Activated naive CD8-positive, alpha-beta T cell (primary cell): ENCODE measurements at regions not wholly inside any gene's neighbourhood (a gene's known extent, or its start where the extent isn't known, plus 50 kb on each side); places are given as distances from the start of the nearest gene placed in this dataset.
"Not testable (repeated sequence)": the region's sequence is repeated elsewhere in the genome, so short reads cannot be mapped to it uniquely, and the experiment has no call there.

Source experiments
- H3K27ac Mint-ChIP-seq: one replicate; pipeline ENCODE4 v1.8.0; 2021; ENCODE audit warnings: mixed read lengths
- H3K27me3 Mint-ChIP-seq: one replicate; pipeline ENCODE4 v1.8.0; 2021; ENCODE audit warnings: mixed read lengths
- H3K36me3 Mint-ChIP-seq: one replicate; pipeline ENCODE4 v1.8.0; 2021; ENCODE audit warnings: mixed read lengths
- H3K4me1 Mint-ChIP-seq: one replicate; pipeline ENCODE4 v1.8.0; 2021; ENCODE audit warnings: low read depth, mixed read lengths
- H3K4me3 Mint-ChIP-seq: one replicate; pipeline ENCODE4 v1.8.0; 2021; ENCODE audit warnings: mild to moderate bottlenecking, mixed read lengths
- H3K9me3 Mint-ChIP-seq: one replicate; pipeline ENCODE4 v1.8.0; 2021; ENCODE audit warnings: low read depth, mixed read lengths

DNA sequence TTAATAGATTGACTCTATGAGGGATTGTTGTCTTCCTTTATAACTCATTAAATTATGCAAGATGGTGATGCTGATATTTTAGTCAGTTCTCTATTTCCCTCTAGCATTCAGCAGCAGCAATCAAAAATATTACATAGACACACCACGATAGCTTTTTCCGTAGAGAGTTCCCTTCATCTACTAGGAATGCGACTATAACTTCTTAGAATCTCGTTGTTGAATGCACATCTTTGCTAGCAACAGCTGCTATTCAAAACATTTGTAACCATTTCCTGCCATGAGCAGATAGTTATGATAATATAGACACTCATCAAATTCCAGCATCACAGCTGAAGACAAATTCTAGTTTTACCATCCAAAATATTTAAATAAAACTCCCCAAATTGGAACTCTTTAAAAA, 147.4 kb upstream of the FGF13 start:
- Mint-ChIP-seq H3K4me1 (no peaks in the 10 kb centered on the region), H3K36me3 (no peaks in the 10 kb centered on the region), H3K9me3 (no peaks in the 10 kb centered on the region), H3K27me3 (no peaks in the 10 kb centered on the region), H3K27ac (no peak overlapping the region), H3K4me3 (no peak overlapping the region)

DNA sequence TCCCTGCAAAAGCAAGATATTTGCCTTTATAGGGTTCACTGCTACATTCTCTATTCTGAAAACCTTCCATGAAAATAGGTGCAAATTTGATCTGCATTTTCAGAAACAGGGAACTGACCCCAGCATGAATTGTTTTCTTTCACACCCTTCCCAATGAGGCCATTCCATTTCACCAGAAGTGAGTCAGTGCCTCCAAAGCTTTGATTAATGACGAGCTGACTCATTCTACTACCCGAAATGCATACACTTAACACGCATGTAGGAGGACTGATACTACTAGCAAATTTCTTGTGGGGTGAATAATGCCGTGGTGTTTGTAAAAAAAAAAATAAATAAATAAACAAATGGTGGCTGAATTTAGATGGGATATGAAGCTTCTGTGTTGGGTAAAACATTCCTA, 146.9 kb upstream of the FGF13 start:
- Mint-ChIP-seq H3K27me3 (no peaks in the 10 kb centered on the region), H3K4me3 (no peak overlapping the region), H3K36me3 (no peaks in the 10 kb centered on the region), H3K4me1 (no peaks in the 10 kb centered on the region), H3K9me3 (no peaks in the 10 kb centered on the region), H3K27ac (no peak overlapping the region)

DNA sequence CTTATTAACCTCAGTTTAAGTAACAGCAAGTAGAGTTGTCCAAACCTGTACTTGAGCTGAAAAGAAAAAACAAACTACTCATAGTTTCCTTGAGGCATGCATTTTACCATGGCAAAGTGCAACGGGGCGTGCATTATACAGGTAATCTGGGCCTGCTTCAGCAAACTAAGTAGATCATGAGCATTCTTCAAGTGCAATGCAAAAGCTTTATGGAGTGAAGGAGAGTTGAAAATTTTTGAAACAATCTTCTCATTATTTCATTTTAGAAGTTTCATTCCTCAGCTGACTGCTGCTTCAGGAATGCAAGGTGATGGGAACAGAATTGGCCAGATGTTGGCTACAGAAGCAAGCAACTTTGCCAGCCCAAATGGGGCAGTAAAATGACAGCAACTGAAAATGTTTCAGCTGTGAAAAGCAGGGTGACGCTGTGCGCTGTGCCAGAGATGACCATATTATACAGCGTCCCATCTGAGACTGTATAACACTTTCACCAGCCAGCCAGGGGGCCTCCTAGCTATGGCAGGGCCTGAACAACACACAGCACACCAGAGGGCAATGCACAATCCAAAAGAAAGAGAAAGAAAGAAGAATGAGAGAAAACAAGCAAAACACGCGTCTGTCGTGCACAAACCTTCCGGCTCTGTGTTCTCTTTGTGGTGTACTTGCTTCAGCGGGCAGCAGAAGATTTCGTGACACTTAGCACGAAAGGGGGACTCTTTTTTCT, 145.5 kb upstream of the FGF13 start:
- Mint-ChIP-seq H3K4me3 (no peak overlapping the region), H3K4me1 (no peaks in the 10 kb centered on the region), H3K27me3 (no peaks in the 10 kb centered on the region), H3K27ac (no peak overlapping the region), H3K36me3 (no peaks in the 10 kb centered on the region), H3K9me3 (no peaks in the 10 kb centered on the region)

DNA sequence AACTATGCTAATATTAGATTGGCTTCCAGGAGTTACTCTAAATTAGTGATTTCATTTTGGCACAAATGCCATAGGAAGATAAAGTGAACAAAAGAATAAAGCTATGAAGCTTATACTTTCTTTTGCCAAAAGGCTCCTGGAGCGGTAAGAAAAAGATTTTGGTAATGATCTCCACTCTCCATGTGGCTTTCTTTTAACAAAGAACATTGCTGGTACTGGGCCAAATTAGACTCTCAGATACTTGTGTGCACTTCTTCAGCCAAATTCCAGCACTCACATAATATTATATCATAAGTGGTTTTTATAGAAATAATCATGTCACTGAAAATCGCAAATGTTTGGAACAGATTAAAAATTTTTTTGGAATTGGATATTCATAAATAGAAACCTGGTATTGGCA, 142.4 kb upstream of the FGF13 start:
- Mint-ChIP-seq H3K4me1 (no peaks in the 10 kb centered on the region), H3K36me3 (no peaks in the 10 kb centered on the region), H3K27ac (no peak overlapping the region), H3K27me3 (no peaks in the 10 kb centered on the region), H3K9me3 (no peaks in the 10 kb centered on the region), H3K4me3 (no peak overlapping the region)

DNA sequence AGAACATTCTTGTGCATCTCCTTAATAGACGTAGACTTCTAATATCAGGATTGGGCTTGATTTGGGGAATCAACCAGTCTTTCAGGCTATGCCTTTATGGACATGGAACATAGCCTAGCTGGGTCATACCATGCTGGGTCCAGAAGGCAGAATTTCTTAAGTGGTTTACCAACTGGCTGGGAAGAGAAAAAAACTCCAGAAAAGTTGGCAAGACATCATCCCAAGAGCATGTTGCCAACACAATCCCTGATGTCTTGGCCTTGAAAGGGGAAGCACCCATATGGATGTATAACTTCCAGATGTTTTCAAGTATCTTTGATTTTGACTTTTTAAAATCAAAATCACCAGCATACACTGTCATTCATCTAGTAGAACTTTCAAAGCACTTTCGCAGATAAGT, 138.0 kb upstream of the FGF13 start:
- Mint-ChIP-seq H3K4me1 (no peaks in the 10 kb centered on the region), H3K27ac (no peak overlapping the region), H3K4me3 (no peak overlapping the region), H3K36me3 (no peaks in the 10 kb centered on the region), H3K9me3 (no peaks in the 10 kb centered on the region), H3K27me3 (no peaks in the 10 kb centered on the region)

DNA sequence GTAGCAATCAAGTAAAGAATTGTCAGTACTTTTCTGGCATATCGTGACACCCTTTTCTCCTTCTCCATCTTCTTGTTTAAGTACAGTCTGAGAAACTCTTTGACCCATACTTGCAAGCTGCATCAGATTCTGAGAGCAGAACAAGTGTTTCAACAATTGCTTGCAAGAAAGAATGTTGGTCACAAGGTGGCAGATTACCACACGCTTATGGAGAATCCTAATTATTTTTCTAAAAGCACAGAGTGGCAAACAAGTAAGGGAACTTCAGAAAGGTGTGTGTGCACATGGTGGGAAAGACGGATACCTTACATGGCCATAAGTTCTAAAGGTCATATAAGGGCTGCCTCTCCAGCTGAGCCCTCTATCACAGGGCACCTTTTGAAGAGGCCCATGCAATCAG, 136.4 kb upstream of the FGF13 start:
- H3K27me3 Mint-ChIP-seq = no peaks in the 10 kb centered on the region
- no peaks in the 10 kb centered on the region for H3K9me3 Mint-ChIP-seq

DNA sequence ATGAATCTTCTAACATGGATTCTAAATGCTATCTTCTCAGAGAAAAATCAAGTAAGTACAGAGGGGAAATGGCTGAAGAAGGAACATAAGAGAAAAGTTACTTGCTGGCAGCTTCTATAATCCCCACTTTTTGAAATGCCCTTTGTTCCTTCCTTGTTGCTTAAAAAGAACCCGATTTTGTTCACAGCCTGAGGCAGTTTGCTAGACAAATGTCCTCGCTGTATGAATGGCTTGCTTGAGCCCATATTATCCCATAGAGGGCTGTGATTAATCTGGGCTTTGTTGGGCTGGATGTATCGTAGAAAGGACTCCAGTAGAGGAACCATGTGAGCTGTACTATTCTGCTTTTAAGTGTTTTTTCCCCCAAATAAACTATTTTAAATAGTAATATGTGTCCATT, 134.3 kb upstream of the FGF13 start:
- H3K4me1 Mint-ChIP-seq = no peaks in the 10 kb centered on the region
- H3K36me3 Mint-ChIP-seq = no peaks in the 10 kb centered on the region
- no peaks in the 10 kb centered on the region for H3K27me3 Mint-ChIP-seq
- no peak overlapping the region for H3K27ac Mint-ChIP-seq
- no peak overlapping the region for H3K4me3 Mint-ChIP-seq
- no peaks in the 10 kb centered on the region for H3K9me3 Mint-ChIP-seq

More for the DNA sequence above, 136.4 kb upstream of the FGF13 start:
- Mint-ChIP-seq H3K4me1 (no peaks in the 10 kb centered on the region), H3K4me3 (no peak overlapping the region), H3K27ac (no peak overlapping the region), H3K36me3 (no peaks in the 10 kb centered on the region)

DNA sequence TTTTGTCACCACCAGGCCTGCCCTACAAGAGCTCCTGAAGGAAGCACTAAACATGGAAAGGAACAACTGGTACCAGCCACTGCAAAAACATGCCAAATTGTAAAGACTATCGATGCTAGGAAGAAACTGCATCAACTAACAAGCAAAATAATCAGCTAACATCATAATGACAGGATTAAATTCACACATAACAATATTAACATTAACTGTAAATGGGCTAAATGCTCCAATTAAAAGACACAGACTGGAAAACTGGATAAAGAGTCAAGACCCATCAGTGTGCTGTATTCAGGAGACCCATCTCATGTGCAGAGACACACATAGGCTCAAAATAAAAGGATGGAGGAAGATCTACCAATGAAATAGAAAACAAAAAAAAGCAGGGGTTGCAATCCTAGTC, 95.9 kb upstream of the FGF13 start:
- not testable (repeated sequence) for H3K27me3 Mint-ChIP-seq, H3K36me3 Mint-ChIP-seq

DNA sequence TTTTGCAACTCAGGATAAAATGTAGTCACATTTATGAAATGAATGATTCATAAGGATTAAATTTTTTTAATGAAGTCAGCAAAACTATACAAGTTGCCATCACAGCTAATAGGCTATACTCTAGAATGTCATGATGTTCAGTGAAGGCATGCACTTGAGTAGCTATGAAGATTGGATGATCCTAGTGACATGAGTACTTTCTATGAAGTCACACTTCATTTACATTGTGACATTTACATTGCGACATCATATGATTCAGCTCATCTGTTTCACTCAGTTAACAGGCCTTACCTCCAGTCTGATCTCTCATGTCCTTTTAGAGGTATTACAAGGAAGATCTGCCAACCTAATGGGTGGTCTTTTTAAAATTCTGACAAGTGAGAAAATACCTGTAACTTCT, 82.7 kb upstream of the FGF13 start:
- Mint-ChIP-seq H3K9me3 (no peaks in the 10 kb centered on the region), H3K27me3 (peaks cover 3% of the 10 kb centered on the region), H3K27ac (no peak overlapping the region), H3K4me3 (no peak overlapping the region), H3K4me1 (no peaks in the 10 kb centered on the region), H3K36me3 (no peaks in the 10 kb centered on the region)

More for the DNA sequence above, 95.9 kb upstream of the FGF13 start:
- not testable (repeated sequence) for H3K27ac Mint-ChIP-seq, H3K4me1 Mint-ChIP-seq, H3K9me3 Mint-ChIP-seq, H3K4me3 Mint-ChIP-seq

DNA sequence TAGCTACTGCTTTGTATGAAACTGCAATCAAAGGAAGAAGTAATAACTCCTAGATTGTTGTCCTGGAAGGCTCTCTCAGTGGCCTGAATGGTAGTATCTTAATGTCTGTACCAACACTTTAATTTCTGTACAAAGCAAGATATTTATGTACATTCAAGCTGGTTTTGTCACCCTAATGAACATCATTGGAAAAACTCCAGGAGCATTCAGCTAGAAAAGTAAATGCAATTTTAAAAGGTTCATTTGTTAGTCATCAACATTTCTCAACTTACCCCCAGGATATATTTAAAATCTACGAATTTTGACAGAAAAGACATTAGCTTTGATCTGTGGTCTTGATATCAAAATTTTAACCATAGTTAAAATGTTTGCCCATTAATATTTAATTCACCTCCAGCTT, 80.0 kb upstream of the FGF13 start:
- Mint-ChIP-seq H3K4me3 (no peak overlapping the region), H3K9me3 (no peaks in the 10 kb centered on the region), H3K27ac (no peak overlapping the region), H3K27me3 (peaks cover 3% of the 10 kb centered on the region), H3K4me1 (no peaks in the 10 kb centered on the region), H3K36me3 (no peaks in the 10 kb centered on the region)

DNA sequence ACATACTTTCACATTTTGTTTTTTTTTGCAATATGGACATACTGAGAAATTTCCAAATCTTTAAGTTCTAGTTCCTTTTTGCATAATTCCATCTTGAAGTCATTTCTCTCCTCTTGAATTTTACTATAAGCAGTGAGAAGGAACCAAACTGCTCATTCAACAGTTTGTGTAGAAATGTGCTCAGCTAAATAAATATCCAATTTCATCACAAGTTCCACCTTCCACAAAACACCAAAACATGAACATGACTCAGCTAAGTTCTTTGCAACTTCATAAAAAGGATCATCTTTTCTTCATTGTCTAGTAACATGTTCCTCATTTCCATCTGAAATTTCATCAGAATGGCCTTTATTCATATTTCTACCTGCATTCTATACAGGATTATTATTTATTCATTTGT, 77.3 kb upstream of the FGF13 start:
- Mint-ChIP-seq H3K4me3 (no peak overlapping the region), H3K36me3 (no peaks in the 10 kb centered on the region), H3K27me3 (peaks cover 3% of the 10 kb centered on the region), H3K9me3 (peaks cover 12% of the 10 kb centered on the region), H3K4me1 (no peaks in the 10 kb centered on the region), H3K27ac (no peak overlapping the region)

DNA sequence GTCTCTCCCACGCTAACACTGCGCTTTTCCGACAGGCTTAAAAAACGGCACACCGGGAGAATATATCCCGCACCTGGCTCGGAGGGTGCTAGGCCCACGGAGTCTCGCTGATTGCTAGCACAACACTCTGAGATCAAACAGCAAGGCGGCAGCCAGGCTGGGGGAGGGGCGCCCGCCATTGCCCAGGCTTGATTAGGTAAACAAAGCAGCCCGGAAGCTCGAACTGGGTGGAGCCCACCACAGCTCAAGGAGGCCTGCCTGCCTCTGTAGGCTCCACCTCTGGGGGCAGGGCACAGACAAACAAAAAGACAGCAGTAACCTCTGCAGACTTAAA, 67.0 kb upstream of the FGF13 start:
- not testable (repeated sequence) for H3K4me3 Mint-ChIP-seq, H3K36me3 Mint-ChIP-seq, H3K9me3 Mint-ChIP-seq, H3K4me1 Mint-ChIP-seq, H3K27ac Mint-ChIP-seq, H3K27me3 Mint-ChIP-seq

DNA sequence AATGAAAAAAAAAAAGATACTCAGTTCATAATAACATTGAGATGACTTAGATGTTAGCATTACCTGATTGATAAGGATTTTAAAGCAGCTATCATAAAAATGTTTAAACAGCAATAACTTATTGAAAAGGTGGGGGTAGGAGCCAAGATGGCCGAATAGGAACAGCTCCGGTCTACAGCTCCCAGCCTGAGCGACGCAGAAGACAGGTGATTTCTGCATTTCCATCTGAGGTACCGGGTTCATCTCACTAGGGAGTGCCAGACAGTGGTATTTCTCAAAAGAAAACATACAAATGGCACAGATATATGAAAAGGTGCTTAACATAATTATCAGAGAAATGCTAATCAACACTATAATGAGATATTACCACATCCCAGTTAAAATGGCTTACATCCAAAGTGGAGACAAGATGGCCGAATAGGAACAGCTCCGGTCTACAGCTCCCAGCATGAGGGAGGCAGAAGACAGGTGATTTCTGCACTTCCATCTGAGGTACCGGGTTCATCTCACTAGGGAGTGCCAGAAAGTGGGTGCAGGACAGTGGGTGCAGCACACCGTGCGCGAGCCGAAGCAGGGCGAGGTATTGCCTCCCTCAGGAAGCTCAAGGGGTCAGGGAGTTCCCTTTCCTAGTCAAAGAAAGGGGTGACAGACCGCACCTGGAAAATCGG, 66.5 kb upstream of the FGF13 start:
- H3K27me3 Mint-ChIP-seq, H3K4me3 Mint-ChIP-seq, H3K4me1 Mint-ChIP-seq, H3K27ac Mint-ChIP-seq, H3K36me3 Mint-ChIP-seq, H3K9me3 Mint-ChIP-seq: not testable (repeated sequence)

DNA sequence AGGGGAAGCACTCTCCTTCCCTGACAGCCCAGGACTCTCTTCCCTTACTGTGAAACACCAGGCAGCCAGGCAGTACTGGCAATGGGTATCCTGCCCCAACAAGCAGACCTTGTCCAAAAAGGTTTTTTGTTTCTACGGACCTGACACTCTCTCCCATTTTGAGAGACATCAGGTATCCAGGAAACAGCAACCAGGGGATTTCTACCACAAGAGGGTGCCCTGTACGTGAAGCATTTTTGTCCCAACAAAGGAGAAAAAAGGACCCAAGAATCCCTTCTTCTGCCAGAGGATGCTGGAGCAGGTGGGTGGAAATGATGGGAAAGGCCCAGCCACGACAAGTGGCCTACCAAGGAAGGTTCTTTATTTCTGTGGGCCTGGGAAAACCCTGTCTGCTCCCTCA, 65.7 kb upstream of the FGF13 start:
- Mint-ChIP-seq H3K27ac (no peak overlapping the region), H3K9me3 (no peaks in the 10 kb centered on the region), H3K4me3 (no peak overlapping the region), H3K36me3 (no peaks in the 10 kb centered on the region), H3K27me3 (no peaks in the 10 kb centered on the region), H3K4me1 (no peaks in the 10 kb centered on the region)

DNA sequence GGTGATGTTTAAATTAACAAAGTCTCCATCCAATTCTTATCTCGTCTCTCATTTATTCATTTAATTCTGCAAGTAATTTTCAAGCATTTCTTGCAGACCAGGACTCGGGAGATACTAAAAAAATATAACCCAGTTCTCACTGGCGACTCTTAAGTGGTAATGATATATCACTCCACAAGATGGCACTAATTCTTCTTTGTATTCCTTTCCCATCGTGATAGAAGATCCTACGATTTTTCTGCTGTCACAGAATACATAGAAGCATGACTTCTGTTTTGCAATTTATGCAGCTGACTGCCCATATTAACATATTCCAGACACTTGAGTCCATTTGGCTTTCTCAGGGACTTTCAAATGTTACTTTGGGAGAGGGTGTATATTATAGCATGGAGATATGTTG, 64.0 kb upstream of the FGF13 start:
- H3K4me1 Mint-ChIP-seq = no peaks in the 10 kb centered on the region
- no peaks in the 10 kb centered on the region for H3K27me3 Mint-ChIP-seq
- no peaks in the 10 kb centered on the region for H3K9me3 Mint-ChIP-seq
- H3K27ac Mint-ChIP-seq = no peak overlapping the region
- H3K36me3 Mint-ChIP-seq = no peaks in the 10 kb centered on the region
- H3K4me3 Mint-ChIP-seq = no peak overlapping the region

DNA sequence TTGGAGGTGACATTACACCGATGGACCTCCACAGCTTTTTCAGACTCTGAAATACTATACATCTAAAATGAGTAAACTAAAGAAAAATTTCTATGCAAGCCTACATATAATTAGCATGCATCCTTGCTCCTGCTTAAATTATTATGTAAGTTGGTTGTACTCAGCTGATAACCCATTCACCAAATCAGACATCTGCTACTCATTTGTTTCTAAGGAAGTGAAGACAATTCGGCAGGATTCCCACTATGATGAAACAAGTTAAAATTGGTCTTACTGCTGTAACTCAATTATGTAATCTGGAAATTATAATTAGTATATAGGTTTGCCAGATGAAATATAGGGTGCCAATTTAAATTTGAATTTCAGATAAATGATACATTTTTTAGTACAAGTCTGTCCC, 59.5 kb upstream of the FGF13 start:
- Mint-ChIP-seq H3K4me3 (no peak overlapping the region), H3K27ac (no peak overlapping the region), H3K27me3 (no peaks in the 10 kb centered on the region), H3K9me3 (no peaks in the 10 kb centered on the region), H3K4me1 (no peaks in the 10 kb centered on the region), H3K36me3 (no peaks in the 10 kb centered on the region)
